GM12875 (cell line): ENCODE measurements at regions not wholly inside any gene's neighbourhood (a gene's known extent, or its start where the extent isn't known, plus 50 kb on each side); places are given as distances from the start of the nearest gene placed in this dataset.

Source experiments
- H3K4me3 ChIP-seq: one replicate; pipeline ENCODE4 v1.5.1; 2011; ENCODE audit warnings: low read depth, low read length, control low read depth
- TF ChIP-seq, protein P1 (sequence below): IDR thresholded peaks from 2 replicates; pipeline ENCODE4 v1.5.1; 2011; ENCODE audit warnings: low read depth, mild to moderate bottlenecking, control low read depth, inconsistent platforms, low read length, moderate library complexity, borderline replicate concordance; ENCODE audit not compliant: insufficient read depth

DNA sequence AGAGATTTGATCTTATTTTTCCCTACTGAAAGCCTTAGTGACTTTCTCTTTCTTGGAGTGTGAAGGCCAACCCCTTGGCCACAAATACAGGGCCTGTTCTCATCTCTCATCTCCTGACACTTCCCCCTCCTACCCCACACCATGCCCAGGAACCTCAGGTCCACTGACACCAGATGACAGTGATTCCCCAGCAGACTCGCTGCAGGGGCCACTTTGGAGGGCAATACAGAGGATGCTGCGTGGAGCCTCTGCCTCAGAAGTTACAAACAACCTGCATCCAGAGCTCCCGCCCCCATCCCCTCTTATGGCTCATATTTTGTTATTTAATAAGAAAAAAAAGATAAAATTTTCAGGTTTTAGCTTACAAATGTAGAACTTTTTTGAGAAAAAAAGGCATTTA lies 70.1 kb upstream of the LGALSL start:
- no peak overlapping the region for H3K4me3 ChIP-seq
- TF ChIP-seq, protein P1, sequence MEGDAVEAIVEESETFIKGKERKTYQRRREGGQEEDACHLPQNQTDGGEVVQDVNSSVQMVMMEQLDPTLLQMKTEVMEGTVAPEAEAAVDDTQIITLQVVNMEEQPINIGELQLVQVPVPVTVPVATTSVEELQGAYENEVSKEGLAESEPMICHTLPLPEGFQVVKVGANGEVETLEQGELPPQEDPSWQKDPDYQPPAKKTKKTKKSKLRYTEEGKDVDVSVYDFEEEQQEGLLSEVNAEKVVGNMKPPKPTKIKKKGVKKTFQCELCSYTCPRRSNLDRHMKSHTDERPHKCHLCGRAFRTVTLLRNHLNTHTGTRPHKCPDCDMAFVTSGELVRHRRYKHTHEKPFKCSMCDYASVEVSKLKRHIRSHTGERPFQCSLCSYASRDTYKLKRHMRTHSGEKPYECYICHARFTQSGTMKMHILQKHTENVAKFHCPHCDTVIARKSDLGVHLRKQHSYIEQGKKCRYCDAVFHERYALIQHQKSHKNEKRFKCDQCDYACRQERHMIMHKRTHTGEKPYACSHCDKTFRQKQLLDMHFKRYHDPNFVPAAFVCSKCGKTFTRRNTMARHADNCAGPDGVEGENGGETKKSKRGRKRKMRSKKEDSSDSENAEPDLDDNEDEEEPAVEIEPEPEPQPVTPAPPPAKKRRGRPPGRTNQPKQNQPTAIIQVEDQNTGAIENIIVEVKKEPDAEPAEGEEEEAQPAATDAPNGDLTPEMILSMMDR: no peak

DNA sequence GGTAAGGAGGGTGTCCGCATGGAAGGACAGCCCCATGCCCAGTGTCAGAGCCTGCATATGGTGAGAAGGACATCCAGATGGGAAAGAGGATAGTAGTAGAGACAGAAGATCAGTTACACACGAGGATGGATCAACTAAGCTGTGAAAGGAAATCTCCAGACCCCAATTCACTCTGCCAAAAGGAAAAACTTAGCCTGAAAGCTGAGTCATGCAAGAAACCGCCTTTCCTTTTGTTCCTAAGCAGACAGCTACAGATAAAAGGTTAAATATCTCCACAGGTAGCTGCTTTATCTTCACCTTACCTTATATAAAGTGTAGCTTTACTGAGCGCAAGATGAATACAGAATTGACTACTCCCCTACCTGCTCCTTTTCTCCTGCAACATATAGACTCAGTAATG lies 67.3 kb upstream of the LGALSL start:
- no peak overlapping the region for H3K4me3 ChIP-seq
- TF ChIP-seq, protein P1: no peak

DNA sequence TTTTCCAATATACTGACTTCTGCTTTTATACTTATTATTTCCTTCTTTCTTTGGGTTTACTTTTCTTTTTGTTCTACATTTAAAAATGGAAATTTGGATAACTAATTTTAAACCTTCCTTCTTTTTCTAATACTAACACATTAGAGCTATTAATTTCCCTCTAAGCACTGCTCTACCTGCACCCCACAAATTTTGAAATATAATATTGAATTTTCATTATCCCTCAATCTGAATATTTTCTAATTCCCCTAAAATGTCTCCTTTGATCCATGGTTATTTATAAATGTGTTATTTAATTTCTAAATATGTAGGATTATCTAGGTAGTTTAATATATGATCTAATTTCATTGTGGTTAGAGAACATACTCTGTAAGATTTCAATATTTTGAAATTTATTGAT lies 63.4 kb upstream of the LGALSL start:
- H3K4me3 ChIP-seq: no peak overlapping the region
- TF ChIP-seq, protein P1: no peak

DNA sequence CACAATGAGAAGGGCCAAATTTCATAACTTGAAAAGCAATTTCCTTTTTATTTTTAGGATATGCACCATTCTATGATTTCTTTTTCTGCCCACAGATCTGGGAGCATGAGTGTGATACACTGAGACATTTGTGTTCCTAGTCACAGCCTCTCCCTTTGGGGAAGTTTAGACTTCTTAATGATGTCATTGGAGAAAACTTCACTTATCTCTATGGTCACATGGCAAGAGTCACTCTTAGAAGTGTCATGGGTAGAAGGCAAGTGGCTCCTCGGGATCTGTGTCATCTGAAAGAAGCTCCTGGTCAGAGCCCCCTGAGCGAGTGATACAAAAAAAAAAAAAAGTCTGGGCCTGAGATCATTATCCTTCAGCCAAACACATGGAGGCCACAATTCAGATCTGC lies 62.5 kb upstream of the LGALSL start:
- no peak overlapping the region for H3K4me3 ChIP-seq
- TF ChIP-seq, protein P1: no peak

DNA sequence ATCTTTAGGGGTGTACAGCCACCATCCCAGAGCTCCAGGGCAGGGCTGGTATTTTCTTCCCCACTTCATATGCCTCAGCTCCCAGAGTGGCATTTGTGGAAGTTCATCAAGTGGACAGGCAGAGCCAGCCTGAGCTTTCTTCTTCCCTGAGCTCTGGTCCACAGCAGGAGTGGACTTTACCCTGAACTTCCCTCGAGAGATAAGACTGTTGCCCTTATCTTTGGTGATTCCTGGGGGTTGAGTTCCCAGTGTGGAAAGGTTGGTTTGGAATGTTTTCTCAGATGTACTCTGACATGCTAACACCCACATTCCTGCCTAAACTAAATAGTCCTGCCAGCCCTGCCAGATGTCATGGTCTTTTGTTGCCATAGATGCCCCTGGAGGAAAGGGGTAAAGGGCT lies 62.0 kb upstream of the LGALSL start:
- TF ChIP-seq, protein P1: no peak
- no peak overlapping the region for H3K4me3 ChIP-seq

DNA sequence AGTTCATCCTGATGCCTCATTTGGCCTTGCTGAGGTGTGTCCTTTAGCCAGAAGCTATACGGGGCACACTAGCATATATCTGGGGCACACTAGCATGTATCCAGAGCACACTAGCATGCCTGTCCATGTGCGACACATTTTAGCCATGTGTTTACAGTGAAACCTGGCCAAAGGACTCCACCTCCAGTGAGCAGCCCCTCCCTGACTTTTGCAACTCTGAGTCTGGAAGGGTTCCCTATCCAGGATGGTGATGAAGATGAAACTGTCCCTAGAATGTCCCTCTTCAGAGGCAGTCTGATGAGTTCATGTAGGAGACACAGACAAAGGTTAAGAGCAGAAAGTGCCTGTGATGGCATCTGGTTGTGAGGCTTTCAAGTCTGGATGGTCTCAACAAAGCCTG lies 61.4 kb upstream of the LGALSL start:
- TF ChIP-seq, protein P1: no peak
- H3K4me3 ChIP-seq: no peak overlapping the region

DNA sequence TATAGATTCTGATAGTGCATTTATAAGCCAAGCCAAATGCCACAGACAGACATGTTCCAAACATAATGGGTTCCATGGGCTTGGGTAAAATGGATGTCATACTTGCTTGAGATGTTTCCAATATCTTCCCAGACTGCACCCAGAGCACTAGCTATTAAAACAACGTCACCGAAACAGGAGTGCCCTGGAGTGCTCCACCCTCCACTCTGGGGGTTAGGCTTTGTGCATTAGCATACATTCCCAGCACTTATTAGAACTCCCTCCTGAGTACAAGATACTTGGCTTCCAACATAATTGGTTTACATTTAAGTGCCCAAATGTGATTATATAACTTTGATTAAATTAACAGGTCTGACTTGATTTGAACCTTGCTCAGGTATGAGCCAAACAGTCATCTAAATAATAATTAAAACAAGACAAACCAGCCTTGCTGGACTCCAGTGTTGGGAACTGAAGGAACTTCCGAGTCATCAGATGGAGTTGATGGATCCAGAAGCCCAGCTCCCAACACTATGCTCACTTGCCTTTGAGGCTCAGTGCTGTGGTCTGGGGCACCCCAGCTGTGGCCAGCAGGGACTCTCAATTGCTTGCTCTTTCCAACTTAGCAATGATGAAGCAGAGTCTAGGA lies 60.5 kb upstream of the LGALSL start:
- TF ChIP-seq, protein P1: no peak
- H3K4me3 ChIP-seq: no peak overlapping the region
